Stimulated activated CD8-positive, alpha-beta memory T cell treated with anti-CD3 and anti-CD28 coated beads, Interleukin-4, amount 100 ng/mL, for 48 hours (primary cell): ENCODE measurements at regions not wholly inside any gene's neighbourhood (a gene's known extent, or its start where the extent isn't known, plus 50 kb on each side); places are given as distances from the start of the nearest gene placed in this dataset.
"Not testable (repeated sequence)": the region's sequence is repeated elsewhere in the genome, so short reads cannot be mapped to it uniquely, and the experiment has no call there.

Source experiments
- DNase-seq: peaks from one replicate; pipeline ENCODE4 v3.0.0-alpha.2; 2020

DNA sequence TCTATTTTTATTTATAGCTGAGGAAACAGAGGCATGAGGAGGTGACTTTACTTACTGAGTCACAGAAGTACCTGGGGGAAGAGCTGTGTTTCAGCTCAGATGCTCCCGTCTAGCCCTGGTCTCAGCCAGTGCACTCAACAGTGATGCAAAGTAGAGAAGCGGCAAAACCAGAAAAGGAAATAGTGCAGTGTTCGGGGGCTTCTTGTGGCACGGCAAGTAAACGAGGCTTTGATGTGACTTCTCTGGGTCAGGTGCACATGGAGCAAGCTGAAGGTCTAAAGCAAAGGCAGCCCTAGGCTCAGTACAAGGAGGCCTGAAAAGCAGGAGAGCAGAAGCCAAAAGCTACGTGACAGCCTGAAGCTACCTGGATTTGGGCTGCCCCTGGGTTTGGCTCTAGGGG lies 526.7 kb upstream of the ADAMTS16 start:
- DNase-seq, result no peak

DNA sequence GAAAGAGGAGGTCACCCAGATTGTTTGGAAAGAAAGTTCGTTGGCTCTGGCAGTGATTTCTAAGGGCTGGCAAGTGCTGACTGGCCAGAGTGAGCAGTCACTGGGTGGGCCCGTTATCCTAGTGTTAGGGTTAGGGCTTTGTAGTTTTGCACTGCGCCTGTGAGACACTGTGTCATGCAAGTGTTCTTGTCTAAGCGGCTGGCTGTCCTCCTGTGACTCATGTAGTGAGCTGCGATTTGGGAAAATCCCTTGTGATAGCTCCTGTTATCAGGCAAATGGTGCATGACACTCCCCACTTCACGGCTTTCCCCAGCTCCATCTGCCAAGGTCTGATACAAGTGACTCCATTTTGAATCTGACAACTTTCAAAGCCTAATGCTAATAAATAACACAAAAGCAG lies 526.0 kb upstream of the ADAMTS16 start:
- no peak for DNase-seq

DNA sequence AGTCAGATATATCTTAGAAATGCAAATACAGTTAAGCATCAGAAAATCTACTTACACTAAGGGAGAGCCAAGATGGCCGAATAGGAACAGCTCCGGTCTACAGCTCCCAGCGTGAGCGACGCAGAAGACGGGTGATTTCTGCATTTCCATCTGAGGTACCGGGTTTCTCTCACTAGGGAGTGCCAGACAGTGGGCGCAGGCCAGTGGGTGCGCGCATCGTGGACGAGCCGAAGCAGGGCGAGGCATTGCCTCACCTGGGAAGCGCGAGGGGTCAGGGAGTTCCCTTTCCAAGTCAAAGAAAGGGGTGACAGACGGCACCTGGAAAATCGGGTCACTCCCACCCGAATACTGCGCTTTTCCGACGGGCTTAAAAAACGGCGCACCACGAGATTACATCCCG lies 524.8 kb upstream of the ADAMTS16 start:
- not testable (repeated sequence) for DNase-seq

DNA sequence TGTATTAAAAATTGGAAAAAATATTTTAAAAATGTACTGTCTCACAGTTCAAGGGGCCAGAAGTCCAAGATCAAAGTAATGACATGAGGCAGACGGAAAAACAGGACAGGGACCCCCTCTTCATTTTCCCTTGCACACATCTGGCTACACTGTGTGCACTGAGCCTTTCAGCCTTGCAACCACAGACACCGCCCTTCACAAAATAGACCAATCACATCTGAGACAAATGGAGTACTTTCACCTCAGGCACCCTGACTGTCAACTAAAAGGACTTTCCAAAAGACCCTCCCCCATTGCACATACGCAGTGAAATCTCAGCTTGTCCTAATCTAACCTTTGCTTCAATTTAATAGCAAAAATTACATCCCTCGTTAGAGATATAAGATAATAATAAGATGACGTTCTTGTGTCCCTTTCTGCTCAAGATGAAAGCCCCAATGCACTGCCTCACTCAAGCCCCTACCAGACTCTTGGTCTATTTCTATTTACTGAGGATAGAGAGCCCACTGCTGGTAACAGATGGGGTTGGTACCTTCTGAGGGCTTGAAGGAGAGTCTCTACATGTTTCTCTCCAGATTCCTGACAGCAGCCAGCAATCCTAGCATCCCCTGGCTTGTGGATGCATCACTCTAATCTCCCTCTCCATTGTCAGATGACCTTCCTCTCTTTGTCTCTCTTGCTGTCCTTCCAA lies 514.8 kb upstream of the ADAMTS16 start:
- DNase-seq, result no peak

DNA sequence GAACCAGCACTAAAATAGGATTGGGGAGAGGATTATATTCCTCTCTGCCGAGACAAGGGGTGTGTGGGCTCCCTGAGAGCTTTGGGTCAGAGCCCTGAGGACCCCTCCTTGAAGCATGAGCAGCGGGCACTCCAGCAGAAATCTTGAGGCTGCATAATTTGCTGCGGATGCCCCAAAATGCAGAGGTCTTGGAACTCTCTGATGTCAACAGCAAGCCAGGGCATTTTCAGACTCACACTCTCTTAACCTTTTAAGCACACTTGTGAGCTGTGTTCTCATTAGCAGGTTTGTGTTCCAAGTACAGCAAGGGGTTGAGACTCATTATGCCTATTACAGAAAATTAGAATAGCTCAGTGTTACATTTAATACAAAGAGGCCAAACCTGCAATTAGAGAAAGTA lies 513.0 kb upstream of the ADAMTS16 start:
- no peak for DNase-seq

DNA sequence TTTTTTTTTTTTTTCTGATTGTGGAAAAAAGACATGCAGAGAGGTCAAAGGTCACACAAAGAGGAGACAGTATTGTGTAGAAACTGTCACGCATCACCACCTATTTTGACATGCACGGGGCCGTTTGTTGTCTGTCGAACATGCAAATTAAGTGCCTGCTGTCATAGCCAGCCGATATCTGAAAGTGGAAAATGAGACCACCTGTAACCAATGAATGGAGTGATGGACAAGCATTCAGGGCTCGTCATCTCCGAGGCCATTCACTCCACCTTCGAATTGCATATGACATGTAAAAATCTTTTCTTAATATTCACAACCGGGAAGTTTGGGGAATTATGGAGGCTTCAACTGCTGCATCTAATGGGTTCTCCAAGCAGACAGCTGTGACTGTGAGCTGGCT lies 512.2 kb upstream of the ADAMTS16 start:
- DNase-seq, result no peak

DNA sequence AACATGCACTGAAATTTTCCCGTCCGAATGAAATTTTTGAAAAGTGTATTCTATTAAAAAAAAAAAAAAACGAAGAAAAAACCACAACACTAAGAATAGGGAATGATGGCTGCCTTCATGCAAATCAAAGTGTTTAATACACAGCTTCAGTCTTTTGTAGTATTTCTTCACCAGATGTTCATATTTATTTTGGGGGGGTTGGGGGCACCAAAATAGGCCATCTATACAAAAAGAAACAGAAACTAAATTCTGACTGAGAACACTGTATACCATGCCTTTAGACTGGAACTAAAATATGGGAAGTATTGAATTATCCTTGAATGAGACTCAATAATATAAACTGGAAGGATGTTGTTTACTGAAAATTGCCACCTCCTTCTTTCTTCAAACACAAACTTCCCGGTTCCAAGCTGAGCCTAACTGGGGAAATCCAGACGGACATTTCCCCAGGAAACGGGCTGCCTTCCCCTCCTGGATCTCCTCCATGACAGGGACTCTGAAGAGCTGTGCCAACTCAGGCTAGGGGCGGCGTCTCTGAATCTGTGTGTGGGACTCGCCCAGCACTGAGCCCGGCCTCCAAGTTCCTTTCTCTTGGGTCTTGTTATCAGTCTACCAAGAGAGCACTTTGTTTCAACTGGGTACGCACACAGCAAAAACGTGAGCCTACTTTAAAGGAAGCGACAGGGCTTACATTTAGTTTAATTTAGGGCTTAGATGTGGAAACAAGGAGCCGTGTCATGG lies 511.3 kb upstream of the ADAMTS16 start:
- DNase-seq, result no peak

DNA sequence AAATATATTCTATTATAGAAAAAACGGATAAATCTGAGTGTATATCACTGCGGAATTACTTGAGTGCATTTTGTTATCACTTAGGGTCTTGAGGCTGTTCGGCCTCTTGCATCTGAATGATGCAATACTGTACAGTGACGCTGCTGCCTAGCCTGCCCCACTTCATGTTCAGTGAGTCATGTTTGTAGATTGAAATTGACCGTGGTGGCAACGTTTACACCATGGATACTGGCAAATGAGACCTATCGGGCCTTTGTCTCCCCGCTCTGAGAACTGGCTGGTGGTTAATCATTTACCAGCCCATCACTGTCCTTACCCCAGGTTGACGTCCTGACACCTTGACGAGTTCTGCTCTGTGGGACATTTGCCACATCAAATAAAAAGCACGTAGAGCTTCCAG lies 510.1 kb upstream of the ADAMTS16 start:
- DNase-seq, result no peak

DNA sequence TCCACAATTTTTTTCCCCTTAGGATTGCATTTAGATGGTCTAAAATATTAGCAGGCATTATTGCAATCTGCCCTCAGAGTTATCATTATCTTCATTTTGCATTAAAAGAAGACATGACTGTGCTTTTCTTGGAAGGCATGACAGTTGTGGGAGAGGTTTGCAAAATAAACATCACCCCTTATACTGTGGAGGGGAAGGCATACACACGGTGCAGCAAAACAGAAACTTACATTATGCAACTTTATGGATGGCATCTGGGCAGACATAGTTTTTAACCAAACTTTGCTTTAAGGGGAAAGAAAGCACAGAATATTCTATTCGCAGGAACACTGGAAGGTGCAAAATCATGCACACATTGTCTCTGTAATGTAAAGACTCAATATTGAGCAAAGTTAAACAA lies 505.8 kb upstream of the ADAMTS16 start:
- no peak for DNase-seq

DNA sequence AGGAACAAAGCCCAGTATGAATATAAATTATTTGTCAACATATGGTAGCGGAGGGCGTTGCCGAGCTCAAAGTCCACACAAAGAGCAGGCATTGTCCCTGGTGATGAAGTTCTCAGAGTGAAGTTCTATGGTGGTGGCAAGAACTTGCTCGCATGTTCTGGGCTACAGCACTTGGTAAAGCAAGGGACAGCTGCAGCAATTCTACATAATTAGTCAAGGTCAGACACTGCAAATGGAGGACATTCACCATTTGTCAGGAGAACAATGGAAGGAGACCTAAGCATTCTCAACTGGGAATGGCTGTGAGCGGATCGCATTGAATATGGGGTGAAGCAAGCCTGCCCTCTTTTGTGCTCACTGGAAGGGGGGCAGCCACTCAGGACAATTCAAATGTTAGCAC lies 503.8 kb upstream of the ADAMTS16 start:
- no peak for DNase-seq

DNA sequence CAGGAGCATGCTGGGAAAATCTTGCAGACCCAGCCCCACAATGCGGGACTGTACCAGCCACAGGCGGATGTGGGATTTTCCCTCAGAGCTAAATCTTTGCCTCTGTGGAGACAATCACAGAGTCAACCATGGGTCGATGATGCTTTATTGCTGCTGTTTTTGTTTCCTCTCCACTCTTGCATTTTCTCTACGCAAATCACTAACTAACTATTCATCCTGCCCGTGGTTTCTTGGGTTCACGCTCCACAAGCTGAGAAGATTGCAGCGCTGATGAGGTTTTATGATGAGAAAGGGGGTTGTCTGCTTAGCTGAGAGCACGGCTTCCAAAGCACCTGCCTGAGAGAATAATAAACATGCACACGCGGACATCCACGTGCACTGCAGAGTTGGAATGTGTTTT lies 500.2 kb upstream of the ADAMTS16 start:
- no peak for DNase-seq

DNA sequence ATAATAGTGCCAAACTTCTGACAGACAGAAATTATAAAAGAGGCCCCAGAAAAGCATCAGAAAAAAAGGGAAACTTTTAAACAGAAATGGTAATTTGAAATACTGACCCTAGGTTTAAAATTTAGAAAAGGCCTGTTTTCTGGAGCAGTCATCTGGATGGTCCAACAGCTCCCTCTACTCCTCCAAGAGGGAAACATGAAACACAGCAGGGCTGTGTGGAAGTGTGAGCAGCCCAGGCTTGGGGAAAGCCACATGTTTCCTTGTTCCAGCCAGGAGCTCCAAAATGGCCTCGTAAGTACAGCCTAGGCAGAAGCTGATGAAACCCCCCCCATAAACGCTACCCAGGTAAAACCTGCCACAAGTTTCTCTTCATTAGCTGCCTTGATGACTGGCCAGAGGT lies 499.3 kb upstream of the ADAMTS16 start:
- no peak for DNase-seq

DNA sequence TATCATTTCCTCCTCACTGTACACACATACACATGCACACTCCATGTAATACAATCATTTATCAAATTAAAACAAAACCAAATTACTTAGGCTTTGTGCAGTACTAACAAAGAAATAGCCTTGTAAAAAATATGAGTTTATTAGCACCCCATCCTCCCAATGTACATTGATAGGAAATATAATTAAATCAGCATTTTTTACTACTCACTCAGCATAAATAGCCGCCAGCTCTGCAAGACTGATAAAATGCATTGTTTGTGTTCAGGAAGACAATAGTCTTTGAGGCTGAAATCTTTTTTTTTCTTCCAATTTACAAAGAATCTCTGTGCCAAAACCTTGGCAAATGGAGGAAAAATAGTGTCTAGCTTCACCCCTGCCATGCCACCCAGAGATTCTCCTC lies 497.6 kb upstream of the ADAMTS16 start:
- DNase-seq, result no peak

DNA sequence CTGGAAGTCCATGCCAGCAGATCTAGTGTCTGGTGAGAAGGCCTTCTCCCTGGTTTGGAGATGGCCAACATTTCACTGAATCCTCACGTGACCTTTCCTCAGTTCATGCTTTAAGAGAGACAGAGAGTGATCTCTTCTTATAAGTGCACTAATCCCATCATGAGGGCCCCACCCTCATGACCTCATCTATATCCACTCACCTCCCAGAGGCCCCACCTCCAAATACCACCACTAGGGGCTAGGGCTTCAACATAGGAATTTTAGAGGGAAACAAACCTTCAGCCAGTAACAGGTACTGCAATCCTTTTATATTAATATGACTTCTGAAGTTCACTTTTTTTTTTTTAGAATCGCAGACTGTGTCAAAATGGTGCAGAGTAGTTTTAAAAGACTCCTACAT lies 496.9 kb upstream of the ADAMTS16 start:
- DNase-seq, result no peak

DNA sequence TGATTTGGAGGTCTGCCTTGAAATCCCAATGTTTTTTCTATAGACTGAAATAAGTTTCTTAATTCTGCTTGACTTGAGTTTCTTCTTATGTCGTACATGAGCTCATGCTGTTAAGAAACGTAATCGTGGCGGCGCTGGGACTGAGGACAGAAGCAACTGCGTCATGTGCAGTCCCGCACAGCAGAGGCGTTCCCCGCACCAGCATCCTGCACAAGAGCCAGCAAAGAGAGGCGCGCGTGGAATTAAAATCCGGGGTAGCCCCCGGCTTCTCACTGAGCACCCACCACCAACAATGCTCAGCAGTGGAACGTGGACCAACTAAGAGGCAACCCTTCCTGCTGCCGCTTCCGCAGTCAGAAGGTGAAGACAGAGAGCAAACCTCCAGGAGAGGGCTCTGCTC lies 496.2 kb upstream of the ADAMTS16 start:
- no peak for DNase-seq

DNA sequence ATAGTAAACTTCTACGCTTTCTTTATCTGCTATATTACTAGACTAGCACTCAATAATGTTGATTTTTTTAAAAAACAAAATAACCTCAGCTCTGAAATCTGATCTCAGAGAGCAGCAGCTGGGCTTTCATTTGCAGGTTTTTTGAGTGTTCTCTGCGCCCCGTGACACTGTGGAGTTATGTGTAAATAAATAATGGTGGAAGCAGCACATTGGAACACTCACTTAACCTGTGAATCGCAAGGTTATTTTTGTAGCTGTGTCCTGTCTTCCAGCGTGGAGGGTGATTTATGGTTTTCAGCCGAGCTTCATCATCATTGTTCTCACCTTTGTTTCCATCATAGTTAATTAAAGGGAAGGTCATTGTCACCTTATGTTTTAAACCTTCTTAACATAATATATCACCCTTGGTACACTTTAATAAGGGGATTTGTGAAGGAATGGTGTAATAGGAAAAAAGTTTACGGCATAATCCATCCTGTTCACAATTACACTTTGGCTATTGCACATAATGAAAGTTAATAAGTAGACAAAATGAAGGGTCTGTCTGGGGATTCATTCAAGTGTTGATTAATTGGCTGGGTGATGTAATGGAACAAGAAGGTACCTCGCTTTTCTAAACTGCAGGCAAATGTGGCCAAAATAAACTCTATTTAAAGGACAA lies 493.3 kb upstream of the ADAMTS16 start:
- DNase-seq, result no peak

DNA sequence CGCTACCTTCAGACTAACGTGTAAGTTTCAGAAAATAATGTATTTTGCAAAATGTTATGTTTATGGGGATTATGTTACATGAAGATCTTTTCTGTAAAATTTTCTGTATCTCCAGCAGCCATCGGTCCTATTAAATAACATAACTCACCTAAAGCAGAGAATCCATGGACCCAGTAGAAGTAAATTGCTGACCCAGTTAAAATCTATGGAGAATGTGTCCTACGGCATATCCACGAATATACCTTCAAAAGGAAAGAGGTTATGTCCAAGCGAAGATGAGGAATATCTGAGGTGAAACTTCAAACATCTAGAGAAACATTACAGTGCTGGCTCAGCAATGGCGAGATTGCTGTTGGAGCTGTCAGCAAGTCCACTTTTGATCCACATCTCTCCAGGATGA lies 492.2 kb upstream of the ADAMTS16 start:
- DNase-seq, result no peak

DNA sequence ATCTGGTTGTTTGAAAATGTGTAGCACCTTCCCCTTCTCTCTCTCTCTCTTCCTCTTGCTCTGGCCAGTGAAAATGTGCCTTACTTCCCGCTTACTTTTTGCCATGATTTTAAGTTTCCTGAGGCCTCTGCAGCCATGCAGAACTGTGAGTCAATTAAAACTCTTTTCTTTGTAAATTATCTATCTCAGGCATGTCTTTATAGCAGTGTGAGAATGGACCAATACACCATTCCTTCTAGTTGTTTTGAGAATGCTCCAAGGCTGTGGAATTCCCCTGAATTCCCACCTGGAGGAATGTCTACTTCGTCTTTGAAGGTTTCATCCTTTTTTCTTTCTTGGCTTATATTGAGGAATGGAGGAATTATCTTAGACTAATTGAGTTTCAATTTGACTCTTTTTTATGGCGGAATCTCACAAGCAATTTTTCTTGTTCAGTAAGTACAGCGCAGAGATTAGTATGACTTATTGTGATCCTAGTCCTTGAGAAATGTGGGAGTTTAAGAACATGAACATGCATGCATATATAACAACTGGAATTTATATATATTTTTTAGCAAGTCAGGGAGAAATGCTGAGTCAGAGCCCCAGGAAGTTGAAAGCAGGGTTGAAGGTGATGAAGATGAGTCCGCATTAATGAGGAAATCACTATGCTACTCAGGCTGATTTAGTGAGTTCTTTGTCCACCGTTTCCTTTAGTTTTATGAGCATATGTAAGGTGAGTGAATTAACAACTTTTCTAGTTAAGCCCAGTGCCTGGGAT lies 488.1 kb upstream of the ADAMTS16 start:
- DNase-seq, result no peak

DNA sequence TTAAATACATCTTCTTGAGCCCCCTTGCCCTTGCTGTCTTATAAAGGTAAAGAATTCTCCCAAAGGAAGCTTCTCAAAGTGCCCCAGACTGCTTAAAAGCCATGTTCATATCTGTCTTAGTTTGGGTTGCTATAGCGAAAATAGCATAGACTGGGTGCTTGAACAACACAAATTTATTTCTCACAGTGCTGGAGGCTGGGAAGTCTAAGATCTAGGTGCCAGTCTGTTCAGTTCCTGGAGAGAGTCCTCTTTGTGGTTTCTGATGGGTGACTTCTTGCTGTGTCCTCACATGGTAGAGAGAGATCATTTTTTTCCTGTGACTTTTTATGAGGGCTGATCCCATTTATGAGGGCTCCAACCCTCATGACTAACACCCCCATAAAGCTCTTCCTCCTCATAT lies 486.7 kb upstream of the ADAMTS16 start:
- DNase-seq, result no peak

DNA sequence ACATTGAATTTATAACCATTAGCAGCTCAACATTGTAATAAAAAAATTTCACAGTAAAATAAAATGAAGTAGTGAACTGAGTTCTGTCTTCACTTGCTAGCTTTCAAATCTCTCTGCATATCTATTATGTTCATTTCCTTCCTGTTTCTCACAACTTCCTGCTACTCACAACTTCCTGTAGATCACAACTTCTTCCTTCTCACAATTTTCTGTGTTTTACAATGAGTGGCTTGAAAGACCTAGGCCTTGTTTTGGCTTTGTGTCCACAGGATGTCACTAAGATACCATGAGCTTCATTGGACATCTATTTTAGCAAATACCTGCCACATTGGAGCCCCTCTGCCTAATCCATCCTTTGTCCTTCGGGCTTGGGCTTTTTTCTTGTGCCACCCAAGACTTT lies 480.3 kb upstream of the ADAMTS16 start:
- DNase-seq, result no peak

DNA sequence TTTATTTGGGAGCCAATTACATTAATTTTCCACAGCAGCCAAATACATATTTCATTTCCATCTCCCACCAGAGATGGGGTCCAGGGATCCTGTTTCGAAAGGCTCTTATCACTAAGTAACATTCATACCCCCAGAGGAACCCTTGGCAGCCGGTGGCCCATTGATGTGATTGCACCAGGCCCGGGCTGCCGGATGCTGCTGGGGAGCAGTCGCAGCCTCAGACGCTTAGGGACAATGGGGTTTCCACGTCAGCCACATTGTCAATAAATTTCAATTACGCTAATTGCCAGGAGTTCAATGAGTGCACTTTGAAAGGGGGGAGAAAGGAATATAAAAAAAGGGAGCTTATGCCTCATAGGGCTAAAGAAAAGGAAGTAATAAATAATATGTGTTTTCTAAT lies 478.8 kb upstream of the ADAMTS16 start:
- no peak for DNase-seq

DNA sequence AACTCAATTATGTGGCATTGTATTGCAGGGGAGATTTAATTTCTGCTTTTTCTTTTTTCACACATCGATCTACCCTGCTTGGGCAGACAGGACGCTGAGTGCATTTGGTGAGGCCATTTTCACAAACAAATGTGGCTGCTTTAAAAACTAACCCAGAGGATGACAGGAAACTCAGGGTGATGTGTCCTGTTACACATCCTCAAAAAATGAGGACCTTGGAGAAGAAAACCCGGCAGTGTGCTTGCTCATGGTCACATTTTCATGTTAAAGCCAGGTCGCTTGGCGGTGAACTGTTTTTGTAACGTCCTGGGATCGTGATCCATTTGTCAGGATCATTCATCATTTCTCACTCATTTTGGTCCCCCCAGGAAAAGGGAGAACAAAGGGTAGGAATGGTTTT lies 478.3 kb upstream of the ADAMTS16 start:
- no peak for DNase-seq

DNA sequence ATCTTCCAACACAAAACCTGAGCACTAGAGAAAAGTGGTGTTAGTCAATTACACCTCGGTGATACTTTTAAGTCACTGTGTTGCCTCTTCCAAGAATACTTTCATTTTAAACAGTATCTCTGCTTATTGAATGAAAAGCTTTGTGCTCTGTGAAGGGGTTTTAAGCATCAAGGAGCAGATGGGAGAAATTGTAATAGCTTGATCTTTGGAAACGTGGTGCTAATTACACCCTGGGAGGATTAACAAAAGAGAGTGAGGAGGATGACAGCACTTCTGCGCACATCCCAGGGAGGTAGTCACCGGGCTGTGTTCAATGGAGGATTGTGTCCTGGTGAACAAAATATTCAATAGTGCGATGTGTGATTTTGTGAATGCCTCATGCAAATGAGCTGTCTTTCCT lies 477.4 kb upstream of the ADAMTS16 start:
- no peak for DNase-seq

DNA sequence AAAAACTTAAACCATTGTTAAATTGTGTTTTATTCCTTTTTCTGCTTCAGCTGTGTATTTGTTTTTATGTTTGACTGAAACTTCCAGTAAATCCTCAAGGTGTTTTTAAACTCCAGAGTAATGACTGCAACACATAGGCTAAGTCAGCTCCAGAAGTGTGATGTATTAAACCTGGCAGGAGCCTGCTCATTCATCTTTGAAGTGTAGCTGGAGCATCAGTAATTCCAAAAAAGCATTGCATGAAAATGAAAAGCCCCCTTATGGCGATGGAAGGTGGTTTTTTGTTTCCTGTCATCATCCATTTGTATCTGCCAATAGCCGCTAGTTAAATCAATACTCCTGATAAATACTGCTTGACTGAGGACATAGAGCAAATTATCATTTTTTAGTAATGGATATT lies 474.2 kb upstream of the ADAMTS16 start:
- no peak for DNase-seq
